HCT116 (cell line): ENCODE measurements at regions not wholly inside any gene's neighbourhood (a gene's known extent, or its start where the extent isn't known, plus 50 kb on each side); places are given as distances from the start of the nearest gene placed in this dataset.

Source experiments
- ATAC-seq: fragments of 200-7000 bp; cut with Tn5 transposase; 2 replicates; pipeline ENCODE4 v1.9.1; 2020; ENCODE audit warnings: mild to moderate bottlenecking, moderate library complexity
- BruUV-seq: library from RNA; stranded (reverse); fragments of 400-500 nt; replicated peaks from 2 replicates; lab custom pipeline; 2021; lab: Mats Ljungman, UMichigan
- CTCF ChIA-PET: fragments of 300-600 bp; sonication (Branson Sonifier 250); formaldehyde crosslinking; loops from one replicate; lab custom pipeline; 2021; ENCODE audit warnings: antibody characterized with exemption; lab: Charles Lee
- POLR2A ChIA-PET: fragments of 300-600, 350-600 bp; sonication (Branson Sonifier 250); formaldehyde crosslinking; loops from one replicate; lab custom pipeline; 2021; ENCODE audit warnings: antibody characterized with exemption; lab: Charles Lee
- RAD21 ChIA-PET, 2 experiments: fragments of 300-600 bp; sonication (Branson Sonifier 250); formaldehyde crosslinking; loops; one replicate each; lab custom pipeline; 2023; ENCODE audit warnings: low total read pairs in 2 of 2; ENCODE audit not compliant: uncharacterized antibody in 2 of 2, unreplicated experiment in 2 of 2, low non-redundant PET in 1 of 2; lab: Charles Lee
- DNase-seq: peaks from one replicate; pipeline ENCODE4 v3.0.0-alpha.2; 2010; ENCODE audit warnings: low read depth, low spot score
- H2AFZ ChIP-seq: fragments of 200-600 bp; shearing (Covaris generic), sonication (generic); 2 replicates; pipeline ENCODE4 v1.6.1; 2017; ENCODE audit warnings: low read depth, mixed run types, mixed read lengths, antibody characterized with exemption, low read length; ENCODE audit not compliant: poor library complexity, severe bottlenecking
- H3K27ac ChIP-seq: 2 replicates; pipeline ENCODE4 v1.5.1; 2012; ENCODE audit warnings: low read depth, low read length
- H3K27me3 ChIP-seq: fragments of 200-600 bp; sonication (generic); 2 replicates; pipeline ENCODE4 v1.6.1; 2016; ENCODE audit warnings: mixed run types, low read length, mixed read lengths; ENCODE audit not compliant: insufficient read depth
- H3K36me3 ChIP-seq, 2 experiments: fragments of 200-500 bp in 1 of 2; fragments of 200-600 bp in 1 of 2; sonication (Bioruptor generic) in 1 of 2; sonication (generic) in 1 of 2; 2 replicates each; pipeline versions ENCODE4 v1.5.1 to v1.6.1; 2014 to 2016; ENCODE audit warnings: low read length in 2 of 2, inconsistent platforms in 1 of 2, mixed read lengths in 1 of 2, mixed run types in 1 of 2; ENCODE audit not compliant: insufficient read depth in 2 of 2, control insufficient read depth in 1 of 2
- H3K4me1 ChIP-seq, 2 experiments: fragments of 200-600 bp in 1 of 2; sonication (generic) in 1 of 2; 2 replicates each; pipeline versions ENCODE4 v1.5.1 to v1.6.1; 2012 to 2017; ENCODE audit warnings: low read length in 2 of 2, inconsistent platforms in 1 of 2, mild to moderate bottlenecking in 1 of 2, mixed read lengths in 1 of 2, mixed run types in 1 of 2, moderate library complexity in 1 of 2; ENCODE audit not compliant: insufficient read depth in 2 of 2, control insufficient read depth in 1 of 2
- H3K4me2 ChIP-seq: fragments of 200-600 bp; sonication (generic); 2 replicates; pipeline ENCODE4 v1.6.1; 2017; ENCODE audit warnings: mixed run types, low read length, mixed read lengths
- H3K4me3 ChIP-seq, 2 experiments: fragments of 200-600 bp in 1 of 2; sonication (generic) in 1 of 2; replicated peaks in 1 of 2; 2 replicates each; pipeline ENCODE4 v1.5.1; 2011 to 2016; ENCODE audit warnings: low read length in 2 of 2, control low read depth in 1 of 2, low read depth in 1 of 2, mild to moderate bottlenecking in 1 of 2, mixed read lengths in 1 of 2, mixed run types in 1 of 2
- H3K79me2 ChIP-seq: fragments of 200-600 bp; sonication (generic); 2 replicates; pipeline ENCODE4 v1.6.1; 2017; ENCODE audit warnings: mild to moderate bottlenecking, mixed run types, low read length, moderate library complexity, mixed read lengths; ENCODE audit not compliant: insufficient read depth
- H3K9ac ChIP-seq: fragments of 200-600 bp; sonication (generic); 2 replicates; pipeline ENCODE4 v1.6.1; 2016; ENCODE audit warnings: low read length, mixed read lengths
- H3K9me2 ChIP-seq: fragments of 200-600 bp; sonication (generic), shearing (Covaris generic); 2 replicates; pipeline ENCODE4 v1.6.1; 2017; ENCODE audit warnings: mixed run types, mild to moderate bottlenecking, moderate library complexity; ENCODE audit not compliant: insufficient read depth
- H3K9me3 ChIP-seq, 2 experiments: fragments of 200-500 bp in 1 of 2; fragments of 200-600 bp in 1 of 2; sonication (Bioruptor generic) in 1 of 2; sonication (generic) in 1 of 2; 2 replicates each; pipeline ENCODE4 v1.6.1; 2014 to 2017; ENCODE audit warnings: low read length in 2 of 2, mixed read lengths in 2 of 2, inconsistent platforms in 1 of 2, low read depth in 1 of 2, mild to moderate bottlenecking in 1 of 2, mixed run types in 1 of 2, moderate library complexity in 1 of 2; ENCODE audit not compliant: control insufficient read depth in 1 of 2, insufficient read depth in 1 of 2
- H4K20me1 ChIP-seq: fragments of 200-600 bp; sonication (generic), shearing (Covaris generic); 2 replicates; pipeline ENCODE4 v1.6.1; 2017; ENCODE audit warnings: mixed run types, mild to moderate bottlenecking, moderate library complexity; ENCODE audit not compliant: insufficient read depth
- CBX3 ChIP-seq: IDR thresholded peaks from 2 replicates; pipeline ENCODE4 v1.6.1; 2012; ENCODE audit warnings: low read depth
- CTCF ChIP-seq, 3 experiments: fragments of 200-600 bp in 1 of 3; sonication (generic) in 1 of 3; IDR thresholded peaks in 2 of 3; conservative IDR thresholded peaks in 1 of 3; 2 replicates each; pipeline ENCODE4 v1.5.1; 2012 to 2017; ENCODE audit warnings: low read depth in 2 of 3, low read length in 2 of 3, antibody characterized with exemption in 1 of 3, borderline replicate concordance in 1 of 3, control low read depth in 1 of 3, mild to moderate bottlenecking in 1 of 3, mixed read lengths in 1 of 3, mixed run types in 1 of 3, moderate library complexity in 1 of 3; ENCODE audit not compliant: insufficient read depth in 1 of 3
- EGR1 ChIP-seq: IDR thresholded peaks from 2 replicates; pipeline ENCODE4 v1.6.1; 2012; ENCODE audit warnings: low read depth
- ELF1 ChIP-seq: IDR thresholded peaks from 2 replicates; pipeline ENCODE4 v1.6.1; 2012; ENCODE audit warnings: low read depth, borderline replicate concordance
- JUND ChIP-seq: IDR thresholded peaks from 2 replicates; pipeline ENCODE4 v1.6.1; 2012
- MAX ChIP-seq: IDR thresholded peaks from 2 replicates; pipeline ENCODE4 v1.6.1; 2012
- POLR2A ChIP-seq: IDR thresholded peaks from 2 replicates; pipeline ENCODE4 v1.7.0; 2011; ENCODE audit warnings: borderline replicate concordance; ENCODE audit not compliant: insufficient read depth, insufficient read length; ENCODE audit errors: extremely low read depth
- POLR2AphosphoS5 ChIP-seq: IDR thresholded peaks from 2 replicates; pipeline ENCODE4 v1.6.1; 2011; ENCODE audit warnings: mild to moderate bottlenecking, low read depth, low read length, moderate library complexity
- SIN3A ChIP-seq: IDR thresholded peaks from 2 replicates; pipeline ENCODE4 v1.6.1; 2012; ENCODE audit warnings: low read depth
- SP1 ChIP-seq: IDR thresholded peaks from 2 replicates; pipeline ENCODE4 v1.6.1; 2012; ENCODE audit warnings: low read depth
- TCF7L2 ChIP-seq: IDR thresholded peaks from 2 replicates; pipeline ENCODE4 v1.7.0; 2011; ENCODE audit warnings: borderline replicate concordance, inconsistent platforms; ENCODE audit not compliant: insufficient read depth, insufficient read length; ENCODE audit errors: extremely low read depth
- YY1 ChIP-seq: IDR thresholded peaks from 2 replicates; pipeline ENCODE4 v1.6.1; 2011; ENCODE audit warnings: low read length, low read depth, moderate library complexity, mild to moderate bottlenecking; ENCODE audit not compliant: insufficient replicate concordance; ENCODE audit errors: extremely low read depth
- ZNF274 ChIP-seq: fragments of 200-500 bp; sonication (Bioruptor generic); IDR thresholded peaks from 2 replicates; pipeline ENCODE4 v1.6.1; 2014; ENCODE audit warnings: mild to moderate bottlenecking, low read depth, low read length, inconsistent platforms
- intact Hi-C: fragments of 100-400 bp; cut with micrococcal nuclease; formaldehyde crosslinking; loops from 2 replicates; pipeline ENCODE4 v1.10.0; 2022

- no TSS peak for BruUV-seq
- no peak overlapping the region for H3K4me2 ChIP-seq
- CTCF ChIA-PET: no interaction called here
Observed at GRCh38 chr18:56299740-56300139, 338.7 kb downstream of the TXNL1 start.

GRCh38 chr18:56298935-56299334 lies 339.5 kb downstream of the TXNL1 start:
- Histone ChIP-seq H3K4me3 (no peak overlapping the region), H3K9ac (no peak overlapping the region), H3K27ac (no peak overlapping the region), H3K4me2 (no peak overlapping the region), H3K36me3 (no peaks in the 10 kb centered on the region), H3K4me1 (no peaks in the 10 kb centered on the region), H4K20me1 (no peaks in the 10 kb centered on the region), H3K79me2 (no peaks in the 10 kb centered on the region), H3K9me3 (peaks cover 0 to 10% of the 10 kb centered on the region in 2 experiments; a peak in 2 of 4 replicates), H3K27me3 (no peaks in the 10 kb centered on the region), H2AFZ (no peak overlapping the region), H3K9me2 (no peaks in the 10 kb centered on the region)
- no peak for ATAC-seq
- BruUV-seq: no TSS peak
- DNase-seq: no peak
- intact Hi-C loops: no loop called here
- ChIA-PET RAD21 (no interaction called here), POLR2A (no interaction called here), CTCF (no interaction called here)
- TF ChIP-seq CBX3: no peak
- TF ChIP-seq POLR2A: no peak
- TF ChIP-seq TCF7L2: no peak
- TF ChIP-seq YY1: no peak
- no peak for TF ChIP-seq SP1
- TF ChIP-seq EGR1: no peak
- no peak for TF ChIP-seq POLR2AphosphoS5
- no peak for TF ChIP-seq CTCF (IDR thresholded peaks at IDR 0.05 in 2 of 3, conservative IDR thresholded peaks at IDR 0.05 in 1 of 3; ENCODE audit: borderline replicate concordance in 1 of 3, insufficient read depth in 1 of 3, low read depth in 2 of 3, low read length in 2 of 3)
- no peak for TF ChIP-seq MAX
- no peak for TF ChIP-seq JUND

More at GRCh38 chr18:56299740-56300139, 338.7 kb downstream of the TXNL1 start:
- TF ChIP-seq CTCF (IDR thresholded peaks at IDR 0.05 in 2 of 3, conservative IDR thresholded peaks at IDR 0.05 in 1 of 3; ENCODE audit: borderline replicate concordance in 1 of 3, insufficient read depth in 1 of 3, low read depth in 2 of 3, low read length in 2 of 3): no peak
- TF ChIP-seq YY1: no peak
- no peak for TF ChIP-seq TCF7L2
- TF ChIP-seq EGR1: no peak
- TF ChIP-seq ELF1: no peak
- TF ChIP-seq ZNF274: no peak
- TF ChIP-seq SIN3A: no peak
- H3K27ac ChIP-seq: no peak overlapping the region
- no peaks in the 10 kb centered on the region for H4K20me1 ChIP-seq
- no peaks in the 10 kb centered on the region for H3K27me3 ChIP-seq
- intact Hi-C loops: no loop called here
- H3K9me3 ChIP-seq: peaks cover 0 to 10% of the 10 kb centered on the region in 2 experiments; a peak in 2 of 4 replicates
- POLR2A ChIA-PET: no interaction called here
- no peaks in the 10 kb centered on the region for H3K36me3 ChIP-seq
- no peak overlapping the region for H2AFZ ChIP-seq
- H3K9ac ChIP-seq: no peak overlapping the region
- ATAC-seq (no peak), DNase-seq (no peak)
- no peaks in the 10 kb centered on the region for H3K4me1 ChIP-seq
- H3K9me2 ChIP-seq: no peaks in the 10 kb centered on the region
- H3K4me3 ChIP-seq: no peak overlapping the region
- RAD21 ChIA-PET: no interaction called here
- no peaks in the 10 kb centered on the region for H3K79me2 ChIP-seq
